Fibroblast of skin of scalp (primary cell): ENCODE measurements at regions not wholly inside any gene's neighbourhood (a gene's known extent, or its start where the extent isn't known, plus 50 kb on each side); places are given as distances from the start of the nearest gene placed in this dataset.

Experiments used
- DNase-seq: peaks from one replicate; pipeline ENCODE4 v3.0.0-alpha.2; 2013

DNA sequence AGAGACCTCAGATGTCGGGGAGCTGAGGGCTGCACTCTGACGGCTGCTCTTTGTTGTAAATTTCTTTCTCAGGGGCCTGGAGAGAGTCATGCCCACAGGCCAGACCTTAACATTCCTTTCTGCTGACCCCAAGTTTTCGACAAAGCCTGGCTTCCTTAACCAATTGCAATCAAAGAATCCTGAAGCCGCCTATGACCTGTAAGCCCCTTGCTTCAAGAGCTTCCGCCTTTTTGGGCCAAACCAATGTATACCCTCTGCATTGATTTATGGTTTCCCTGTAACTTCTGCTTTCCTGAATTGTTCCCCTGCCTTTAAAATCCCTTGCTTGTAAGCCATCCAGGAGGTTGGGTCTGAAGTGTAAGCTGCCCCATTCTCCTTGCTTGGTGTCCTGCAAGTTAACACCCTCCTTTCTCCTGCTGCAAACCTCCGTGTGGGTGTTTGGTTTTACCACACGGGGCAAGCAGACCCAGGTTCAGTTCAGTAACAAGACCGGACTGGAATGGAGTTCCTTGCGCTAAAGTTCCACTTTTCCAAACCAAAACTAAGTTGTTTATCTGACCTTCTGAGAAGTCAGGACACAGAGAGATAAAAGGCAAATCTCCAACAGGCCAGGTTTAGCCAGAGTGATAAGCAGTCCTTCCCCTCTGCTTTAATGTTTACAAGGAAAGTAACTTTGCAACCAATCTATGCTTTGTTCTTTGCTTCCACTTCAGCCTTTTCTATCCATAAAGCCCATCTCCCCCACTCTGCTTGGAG lies 141.6 kb downstream of the KCNJ12 start:
- DNase-seq = no peak

GRCh38 chr17:21522755-21523336 lies 146.7 kb downstream of the KCNJ12 start:
- no peak for DNase-seq

GRCh38 chr17:21523497-21524210 lies 147.5 kb downstream of the KCNJ12 start:
- DNase-seq = no peak

DNA sequence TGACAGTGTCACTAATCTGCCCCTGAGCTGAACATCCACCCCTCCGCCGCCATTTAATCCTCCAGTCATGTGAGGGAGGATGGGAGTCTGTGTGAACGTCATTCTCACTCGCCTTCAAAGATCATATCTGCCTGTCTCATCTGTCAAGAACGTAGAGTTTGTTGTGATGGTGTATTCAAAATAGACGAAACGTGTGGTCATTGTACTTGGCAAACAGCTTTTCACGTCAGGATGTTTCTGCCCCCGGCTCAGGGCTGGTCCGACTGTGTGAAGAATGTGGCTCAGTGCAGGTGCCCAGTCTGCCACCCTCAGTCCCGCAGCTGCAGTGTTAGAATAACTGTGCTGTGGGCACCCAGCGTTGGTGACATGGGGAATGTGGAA lies 148.0 kb downstream of the KCNJ12 start:
- no peak for DNase-seq

DNA sequence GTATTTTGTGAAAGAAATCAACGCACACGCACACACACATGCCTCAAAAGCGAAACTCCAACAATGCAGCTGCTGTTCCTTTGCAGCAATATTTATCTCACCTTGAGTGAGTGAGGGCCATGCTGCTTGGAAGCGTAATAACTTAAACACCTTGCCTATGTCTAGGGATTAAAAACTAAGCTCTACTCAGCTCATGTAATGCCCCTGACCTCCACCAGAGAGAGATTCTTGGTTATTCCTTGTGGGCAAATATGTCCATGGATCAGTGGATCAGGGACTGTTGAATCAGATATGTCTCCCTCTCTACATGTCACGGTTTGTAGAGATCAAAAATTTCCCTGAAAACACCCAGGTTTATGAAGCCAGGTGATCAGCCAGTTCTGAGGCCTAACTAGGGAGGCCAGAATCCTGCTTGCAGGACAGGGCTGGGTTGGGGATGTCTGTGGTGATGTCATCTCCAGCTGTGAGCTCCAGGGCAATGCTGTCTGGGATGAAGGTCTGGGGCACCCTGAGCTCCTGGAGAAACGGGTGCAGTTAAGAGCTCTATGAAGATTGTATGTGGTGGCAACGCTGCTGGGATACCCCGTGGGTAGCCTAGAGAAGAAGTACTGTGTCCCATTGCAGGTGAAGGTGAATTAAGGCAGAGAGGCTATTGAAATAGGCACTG lies 149.4 kb downstream of the KCNJ12 start:
- DNase-seq = no peak

GRCh38 chr17:21528031-21528695 lies 152.0 kb downstream of the KCNJ12 start:
- DNase-seq = no peak

DNA sequence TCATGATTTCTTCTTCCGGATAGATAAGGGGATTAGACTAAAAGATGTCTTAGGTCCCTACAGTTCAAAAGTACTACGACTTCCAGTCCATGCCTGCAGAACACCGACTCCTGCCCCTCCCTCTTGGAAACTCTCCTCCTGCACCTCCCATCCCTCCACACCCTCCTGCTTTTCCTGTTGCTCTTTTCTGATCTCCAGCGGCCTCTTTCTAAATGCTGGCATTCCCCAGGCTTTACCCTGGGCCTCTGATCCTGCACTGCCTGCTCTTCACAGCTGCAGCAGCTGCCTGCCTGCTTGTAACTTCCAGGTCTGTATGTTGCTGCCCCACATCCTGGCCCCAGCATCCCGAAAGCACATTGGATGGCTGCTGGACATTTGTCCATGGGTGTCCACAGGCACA lies 154.2 kb downstream of the KCNJ12 start:
- no peak for DNase-seq

GRCh38 chr17:21530841-21531240 lies 154.7 kb downstream of the KCNJ12 start:
- no peak for DNase-seq

DNA sequence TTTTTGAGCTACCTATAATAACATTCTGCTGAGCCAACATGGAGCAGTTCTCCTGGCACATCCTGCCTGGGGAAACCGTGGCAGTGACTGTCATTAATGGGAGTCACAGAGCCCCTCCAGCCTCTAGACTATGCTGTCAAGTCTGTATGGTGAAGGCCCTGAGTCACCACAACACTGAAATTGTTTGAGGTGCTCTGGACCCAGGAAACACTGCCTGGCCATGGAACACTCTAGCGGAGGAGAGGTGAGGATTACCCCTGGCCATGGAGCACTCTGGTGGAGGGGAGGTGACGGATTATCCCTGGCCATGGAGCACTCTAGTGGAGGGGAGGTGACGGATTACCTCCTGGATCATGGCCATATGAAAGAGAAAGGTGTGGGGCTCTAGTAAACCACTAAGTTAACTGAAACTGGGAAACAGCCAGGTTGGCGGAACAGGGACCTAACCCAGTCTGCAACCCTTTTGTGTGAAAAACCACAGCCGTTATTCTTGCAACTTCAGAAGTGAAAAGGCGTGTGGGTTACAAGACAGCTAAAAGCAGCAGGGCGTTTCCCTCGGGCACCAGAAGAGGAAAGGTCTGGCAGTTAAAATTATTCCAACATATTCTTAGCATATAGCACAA lies 156.7 kb downstream of the KCNJ12 start:
- DNase-seq = no peak

DNA sequence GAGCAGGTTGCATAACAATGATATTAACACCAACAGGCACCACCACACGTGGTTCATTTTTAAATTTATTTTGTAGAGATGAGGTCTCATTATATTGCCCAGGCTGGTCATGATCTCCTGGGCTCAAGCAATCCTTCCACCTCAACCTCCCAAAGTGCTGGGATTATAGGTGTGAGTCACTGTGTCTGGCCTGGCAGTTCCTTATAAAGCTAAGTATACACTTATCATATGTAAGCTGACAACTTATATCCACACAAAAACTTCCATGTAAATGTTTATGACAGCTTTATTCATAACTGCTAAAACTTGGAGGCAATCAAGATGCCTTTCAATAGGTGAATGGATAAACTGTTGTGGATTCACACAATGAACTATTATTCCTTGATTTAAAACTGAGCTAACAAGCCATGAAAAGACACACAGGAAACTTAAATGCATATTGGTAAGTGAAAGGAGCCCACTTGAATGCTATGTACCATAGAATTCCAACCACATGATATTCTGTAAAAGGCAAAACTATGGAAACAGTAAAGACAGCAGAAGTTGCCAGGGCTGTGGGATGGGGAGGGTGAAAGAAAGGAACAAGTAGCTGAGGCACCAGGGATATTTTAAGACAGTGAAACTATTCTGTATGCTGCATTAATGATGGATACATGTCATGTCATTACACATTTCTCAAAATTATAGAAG lies 156.5 kb upstream of the KCNJ18 start:
- DNase-seq = no peak

- no peak for DNase-seq
Observed at GRCh38 chr17:21537302-21537701, 155.0 kb upstream of the KCNJ18 start.

DNA sequence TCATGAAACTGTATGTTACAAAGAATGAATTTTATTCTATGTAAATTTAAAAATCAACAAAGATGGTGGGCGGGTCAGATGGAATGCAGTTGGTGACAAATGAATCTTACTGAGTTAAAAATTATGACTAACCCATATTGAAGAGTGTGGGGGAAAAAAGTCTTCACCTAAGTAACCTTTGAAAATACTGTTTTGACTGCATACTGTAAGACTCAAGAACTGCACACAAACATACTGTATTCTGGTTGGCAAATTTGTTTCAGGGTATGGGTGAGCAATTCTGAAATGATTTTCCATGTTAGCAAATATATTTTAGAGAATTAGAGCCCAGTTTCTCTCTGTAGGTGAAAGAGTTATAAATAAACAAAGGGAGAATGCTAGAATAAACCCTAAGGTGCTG lies 153.7 kb upstream of the KCNJ18 start:
- no peak for DNase-seq

GRCh38 chr17:21539146-21539545 lies 153.2 kb upstream of the KCNJ18 start:
- DNase-seq = no peak

DNA sequence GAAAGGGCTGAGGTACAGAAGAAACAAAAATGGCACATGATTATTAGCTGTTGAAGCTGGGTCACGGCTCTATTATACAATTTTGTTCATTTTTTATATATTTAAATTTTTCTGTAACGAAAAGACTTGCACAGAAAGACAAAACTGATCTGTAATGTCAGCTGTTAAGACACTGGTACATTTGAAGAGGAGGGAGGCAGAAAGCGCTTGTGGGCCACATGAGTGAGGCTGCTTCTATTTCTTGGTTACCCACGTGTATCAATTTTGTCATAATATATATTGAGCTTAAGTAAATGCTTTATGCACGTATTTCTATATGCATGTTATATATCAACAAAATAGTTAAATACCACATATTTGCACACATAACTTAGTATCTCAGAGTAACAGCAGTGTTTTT lies 151.8 kb upstream of the KCNJ18 start:
- no peak for DNase-seq

- DNase-seq = no peak
Observed at GRCh38 chr17:21542070-21542469, 150.3 kb upstream of the KCNJ18 start.

DNA sequence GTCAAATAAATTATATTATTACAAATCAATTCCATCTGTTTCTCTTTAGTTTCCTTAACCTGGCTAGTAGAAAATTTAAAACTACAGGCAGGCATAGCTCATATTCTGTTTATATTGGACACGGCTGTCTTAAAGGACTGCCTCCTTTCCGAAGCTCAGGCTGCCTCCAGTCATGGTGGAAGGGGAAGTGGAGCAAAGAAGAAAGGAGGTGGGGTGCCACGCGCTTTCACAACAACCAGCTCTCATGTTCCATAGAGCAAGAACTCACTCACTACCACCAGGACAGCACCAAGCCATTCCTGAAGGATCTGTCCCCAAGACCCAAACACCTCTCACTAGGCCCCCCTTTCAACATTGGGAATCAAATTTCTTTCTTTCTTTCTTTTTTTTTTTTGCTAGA lies 149.3 kb upstream of the KCNJ18 start:
- no peak for DNase-seq

GRCh38 chr17:21545064-21545463 lies 147.3 kb upstream of the KCNJ18 start:
- DNase-seq = no peak

GRCh38 chr17:21548236-21548635 lies 144.1 kb upstream of the KCNJ18 start:
- no peak for DNase-seq

GRCh38 chr17:21549107-21549687 lies 143.1 kb upstream of the KCNJ18 start:
- peak; percentile 63 for DNase-seq

GRCh38 chr17:21550031-21550430 lies 142.3 kb upstream of the KCNJ18 start:
- peak; percentile 79 for DNase-seq
